Activated T-cell treated with anti-CD3 and anti-CD28 coated beads, Interleukin-2, amount 50 U/mL, for 72 hours (primary cell): ENCODE measurements at regions not wholly inside any gene's neighbourhood (a gene's known extent, or its start where the extent isn't known, plus 50 kb on each side); places are given as distances from the start of the nearest gene placed in this dataset.
"Not testable (repeated sequence)": the region's sequence is repeated elsewhere in the genome, so short reads cannot be mapped to it uniquely, and the experiment has no call there.

ENCODE experiments used
- ATAC-seq, 2 donors: fragments of 150-1000 bp; cut with Tn5 transposase; replicated peaks in 1 of 2; 2 replicates each; pipeline ENCODE4 v1.10.0; 2021; ENCODE audit warnings: moderate library complexity in 2 of 2, mild to moderate bottlenecking in 1 of 2
- DNase-seq, 2 donors: peaks; one replicate each; pipeline ENCODE4 v3.0.0; 2021 to 2022; ENCODE audit warnings: mixed read lengths in 1 of 2
- H3K27ac Mint-ChIP-seq: one replicate; pipeline ENCODE4 v1.8.0; 2022; ENCODE audit warnings: mild to moderate bottlenecking, moderate library complexity, mixed read lengths
- H3K27me3 Mint-ChIP-seq: one replicate; pipeline ENCODE4 v1.8.0; 2022; ENCODE audit warnings: low read depth, mixed read lengths
- H3K36me3 Mint-ChIP-seq, 2 donors: one replicate each; pipeline ENCODE4 v1.8.0; 2022; ENCODE audit warnings: mixed read lengths in 2 of 2, mild to moderate bottlenecking in 1 of 2; ENCODE audit not compliant: insufficient read depth in 2 of 2
- H3K4me1 Mint-ChIP-seq: one replicate; pipeline ENCODE4 v1.8.0; 2022; ENCODE audit warnings: low read depth, mixed read lengths
- H3K4me3 Mint-ChIP-seq, 2 donors: one replicate each; pipeline ENCODE4 v1.8.0; 2022; ENCODE audit warnings: mild to moderate bottlenecking in 2 of 2, mixed read lengths in 2 of 2, moderate library complexity in 2 of 2
- H3K9me3 Mint-ChIP-seq, 2 donors: one replicate each; pipeline ENCODE4 v1.8.0; 2022; ENCODE audit warnings: mixed read lengths in 2 of 2

DNA sequence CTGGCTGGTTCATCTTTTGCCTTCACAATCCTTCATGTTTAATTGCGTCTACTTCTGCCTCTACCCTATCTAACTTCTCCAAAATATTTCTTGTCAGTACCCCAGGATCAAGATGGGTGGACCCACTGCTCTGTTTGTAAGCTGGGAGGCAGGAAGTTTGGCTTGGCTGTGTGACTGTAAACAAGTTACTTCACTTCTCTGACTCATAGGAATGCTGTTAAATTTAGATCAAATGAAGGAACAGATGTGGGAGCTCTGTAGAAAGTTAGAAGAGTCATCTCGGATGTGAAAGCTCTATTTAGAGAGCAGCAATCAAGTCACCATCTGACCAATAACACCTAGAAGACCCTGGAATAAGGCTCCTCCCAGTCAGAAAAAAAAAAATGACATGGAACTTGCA lies 55.2 kb upstream of the MRTFB start:
- Mint-ChIP-seq H3K4me3 (no peak overlapping the region), H3K27ac (no peak overlapping the region), H3K4me1 (peaks cover 4% of the 10 kb centered on the region), H3K9me3 (no peaks in the 10 kb centered on the region), H3K27me3 (no peaks in the 10 kb centered on the region), H3K36me3 (no peaks in the 10 kb centered on the region)
- DNase-seq: no peak
- ATAC-seq: no peak

DNA sequence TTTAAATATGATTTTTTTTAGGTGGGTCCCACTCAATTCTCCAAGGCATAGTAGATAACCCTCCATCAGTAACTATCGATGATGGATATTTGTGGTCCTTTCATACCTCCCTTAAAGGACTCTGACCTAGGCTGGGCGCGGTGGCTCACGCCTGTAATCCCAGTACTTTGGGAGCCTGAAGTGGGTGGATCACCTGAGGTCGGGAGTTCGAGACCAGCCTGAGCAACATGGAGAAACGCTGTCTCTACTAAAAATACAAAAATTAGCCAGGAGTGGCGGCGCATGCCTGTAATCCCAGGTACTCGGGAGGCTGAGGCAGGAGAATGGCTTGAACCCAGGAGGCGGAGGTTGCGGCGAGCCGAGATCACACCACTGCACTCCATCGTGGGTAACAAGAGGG lies 54.8 kb upstream of the MRTFB start:
- H3K36me3 Mint-ChIP-seq, ATAC-seq, DNase-seq: not testable (repeated sequence)

DNA sequence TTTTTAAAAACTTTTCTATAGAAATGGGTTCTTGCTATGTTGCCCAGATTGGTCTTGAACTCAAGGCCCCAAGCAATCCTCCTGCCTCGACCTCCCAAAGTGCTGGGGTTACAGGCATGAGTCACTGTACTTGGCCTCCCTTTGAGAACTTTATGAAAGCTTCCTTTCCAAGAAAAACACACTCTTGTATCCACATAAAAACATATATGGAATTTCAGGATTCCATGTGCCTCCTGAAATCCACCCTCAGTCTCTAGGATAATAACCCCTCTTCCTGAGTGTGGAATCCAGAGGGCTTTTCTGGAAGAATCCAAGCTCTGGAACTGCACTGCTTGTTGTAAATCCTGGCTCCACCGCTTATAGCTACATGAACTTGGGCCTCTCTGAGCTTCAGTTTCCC lies 53.2 kb upstream of the MRTFB start:
- Mint-ChIP-seq H3K27ac (no peak overlapping the region), H3K27me3 (no peaks in the 10 kb centered on the region), H3K36me3 (no peaks in the 10 kb centered on the region), H3K4me3 (no peak overlapping the region), H3K4me1 (peaks cover 4% of the 10 kb centered on the region), H3K9me3 (no peaks in the 10 kb centered on the region)
- DNase-seq (no peak), ATAC-seq (no peak)

More for the DNA sequence above, 54.8 kb upstream of the MRTFB start:
- not testable (repeated sequence) for H3K4me3 Mint-ChIP-seq, H3K4me1 Mint-ChIP-seq, H3K9me3 Mint-ChIP-seq, H3K27me3 Mint-ChIP-seq, H3K27ac Mint-ChIP-seq

DNA sequence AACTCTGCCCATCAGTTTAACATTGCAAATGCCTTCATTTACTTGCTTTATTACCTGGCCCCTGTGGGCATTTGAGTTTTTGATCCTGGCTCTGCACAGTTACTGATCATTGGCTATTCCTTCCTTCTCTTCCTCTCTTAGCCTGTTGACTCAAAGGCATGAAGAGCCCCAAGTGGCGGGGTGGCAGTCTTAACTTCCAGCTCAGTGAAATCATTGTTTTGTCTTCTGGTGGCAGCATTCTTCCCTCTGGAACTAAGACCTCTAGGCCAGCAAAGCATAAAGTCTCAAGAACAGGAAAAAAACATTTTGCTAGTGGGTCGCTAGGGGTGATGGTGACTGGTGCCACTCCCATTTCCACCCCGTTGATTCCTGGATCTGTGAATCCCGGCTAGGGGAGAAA lies 52.3 kb upstream of the MRTFB start:
- Mint-ChIP-seq H3K4me3 (no peak overlapping the region), H3K27me3 (no peaks in the 10 kb centered on the region), H3K36me3 (no peaks in the 10 kb centered on the region), H3K4me1 (peaks cover 4% of the 10 kb centered on the region), H3K9me3 (no peaks in the 10 kb centered on the region), H3K27ac (no peak overlapping the region)
- ATAC-seq (no peak), DNase-seq (no peak)

DNA sequence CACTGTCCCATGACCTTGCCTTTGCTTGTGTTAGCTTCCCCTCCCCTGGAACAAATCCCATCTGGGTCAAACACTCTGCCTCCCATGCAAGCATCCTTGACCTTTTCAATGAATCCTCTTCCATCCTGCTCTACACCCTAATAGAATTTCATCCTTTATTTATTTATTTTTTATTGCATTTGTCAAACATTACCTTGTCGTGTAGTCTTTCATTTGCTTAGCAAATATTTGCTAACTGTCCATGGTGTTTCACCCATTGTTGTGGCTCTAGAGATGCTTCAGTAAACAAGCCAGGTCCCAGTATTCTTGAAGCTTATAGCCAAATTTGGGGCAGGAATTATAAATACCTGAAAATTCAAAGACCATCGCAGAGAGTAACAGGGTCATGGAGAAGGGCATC lies 51.0 kb upstream of the MRTFB start:
- Mint-ChIP-seq H3K9me3 (peaks cover 0 to 3% of the 10 kb centered on the region in 2 donors), H3K4me3 (no peak overlapping the region), H3K4me1 (peaks cover 4% of the 10 kb centered on the region), H3K27me3 (no peaks in the 10 kb centered on the region), H3K36me3 (no peaks in the 10 kb centered on the region), H3K27ac (no peak overlapping the region)
- DNase-seq (no peak), ATAC-seq (no peak)
